Esophagus muscularis mucosa (tissue), 4 donors: ENCODE measurements at regions not wholly inside any gene's neighbourhood (a gene's known extent, or its start where the extent isn't known, plus 50 kb on each side); places are given as distances from the start of the nearest gene placed in this dataset.

Experiments used
- DNase-seq: peaks from one replicate; pipeline ENCODE4 v3.0.0-alpha.2; 2017; ENCODE audit errors: extremely low spot score
- H3K27ac ChIP-seq, 4 donors: fragments of 200-600 bp; sonication (generic); replicated peaks in 1 of 4; 1 replicate in 3 of 4; 2 replicates in 1 of 4; pipeline ENCODE4 v1.5.1; 2016 to 2019; ENCODE audit warnings: mild to moderate bottlenecking in 1 of 4
- H3K27me3 ChIP-seq, 4 donors: fragments of 200-600 bp; sonication (generic); one replicate each; pipeline versions ENCODE4 v1.5.1 to v1.6.0; 2016 to 2019
- H3K36me3 ChIP-seq, 4 donors: fragments of 200-600 bp; sonication (generic); one replicate each; pipeline ENCODE4 v1.5.1; 2016 to 2019
- H3K4me1 ChIP-seq, 4 donors: fragments of 200-600 bp; sonication (generic); one replicate each; pipeline ENCODE4 v1.5.1; 2016 to 2019
- H3K4me3 ChIP-seq, 4 donors: fragments of 200-600 bp; sonication (generic); 1 replicate in 2 of 4; 2 replicates in 2 of 4; pipeline ENCODE4 v1.5.1; 2016 to 2019; ENCODE audit warnings: mild to moderate bottlenecking in 4 of 4, moderate library complexity in 1 of 4
- H3K9me3 ChIP-seq, 4 donors: fragments of 200-600 bp; sonication (generic); 1 replicate in 3 of 4; 2 replicates in 1 of 4; pipeline ENCODE4 v1.5.1; 2016 to 2019
- EP300 ChIP-seq: sonication (generic); formaldehyde crosslinking; IDR thresholded peaks from one replicate; pipeline ENCODE4 v1.6.1; 2017; ENCODE audit warnings: antibody characterized with exemption
- POLR2A ChIP-seq: fragments of 450-650 bp; IDR thresholded peaks from one replicate; pipeline ENCODE4 v1.6.1; 2017; ENCODE audit warnings: antibody characterized with exemption, moderate library complexity, mild to moderate bottlenecking, low read depth
- POLR2AphosphoS5 ChIP-seq, 2 donors: sonication (generic); formaldehyde crosslinking; IDR thresholded peaks; one replicate each; pipeline ENCODE4 v1.6.1; 2017; ENCODE audit warnings: antibody characterized with exemption in 2 of 2
- WGBS: methylation state at CpG from one replicate; pipeline ENCODE4 v1.1.5; 2018; 5-methylcytosine and 5-hydroxymethylcytosine counted together
- intact Hi-C: fragments of 100-400 bp; cut with DNase I; formaldehyde crosslinking; loops from one replicate; pipeline ENCODE4 v1.15.1; 2023
- small RNA-seq, 3 donors: library from RNA; depleted of rRNA; stranded (forward); fragments of <200 nt; gene quantifications; one replicate each; pipeline ENCODE3, GENCODE V24; 2016
- TF ChIP-seq, protein P1 (sequence below), 3 experiments: fragments of 200-600 bp in 2 of 3; fragments of 450-650 bp in 1 of 3; sonication (generic) in 2 of 3; IDR thresholded peaks; one replicate each; pipeline ENCODE4 v1.5.1; 2017 to 2019; ENCODE audit warnings: antibody characterized with exemption in 3 of 3, mild to moderate bottlenecking in 2 of 3, moderate library complexity in 1 of 3

DNA sequence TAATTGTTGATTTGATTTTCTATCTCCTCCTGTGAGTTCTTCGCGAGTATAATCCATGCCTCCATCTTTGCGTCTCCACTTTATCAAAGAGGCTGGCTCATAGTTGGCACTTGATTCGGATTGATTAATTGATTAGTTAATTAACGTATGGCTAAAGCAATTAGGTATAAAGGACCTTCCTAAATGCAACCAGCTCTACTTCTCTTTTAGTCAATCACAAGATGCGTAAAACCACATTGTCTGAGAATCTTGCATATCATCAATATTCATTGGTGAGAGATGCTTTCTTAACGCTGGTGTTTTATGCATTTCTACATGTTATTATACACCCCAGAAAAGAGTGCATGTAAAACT lies 56.4 kb upstream of the NR2F2 start:
- H3K27me3 ChIP-seq, result no peaks in the 10 kb centered on the region
- no peak for TF ChIP-seq EP300
- no peak for TF ChIP-seq POLR2A
- TF ChIP-seq, protein P1, sequence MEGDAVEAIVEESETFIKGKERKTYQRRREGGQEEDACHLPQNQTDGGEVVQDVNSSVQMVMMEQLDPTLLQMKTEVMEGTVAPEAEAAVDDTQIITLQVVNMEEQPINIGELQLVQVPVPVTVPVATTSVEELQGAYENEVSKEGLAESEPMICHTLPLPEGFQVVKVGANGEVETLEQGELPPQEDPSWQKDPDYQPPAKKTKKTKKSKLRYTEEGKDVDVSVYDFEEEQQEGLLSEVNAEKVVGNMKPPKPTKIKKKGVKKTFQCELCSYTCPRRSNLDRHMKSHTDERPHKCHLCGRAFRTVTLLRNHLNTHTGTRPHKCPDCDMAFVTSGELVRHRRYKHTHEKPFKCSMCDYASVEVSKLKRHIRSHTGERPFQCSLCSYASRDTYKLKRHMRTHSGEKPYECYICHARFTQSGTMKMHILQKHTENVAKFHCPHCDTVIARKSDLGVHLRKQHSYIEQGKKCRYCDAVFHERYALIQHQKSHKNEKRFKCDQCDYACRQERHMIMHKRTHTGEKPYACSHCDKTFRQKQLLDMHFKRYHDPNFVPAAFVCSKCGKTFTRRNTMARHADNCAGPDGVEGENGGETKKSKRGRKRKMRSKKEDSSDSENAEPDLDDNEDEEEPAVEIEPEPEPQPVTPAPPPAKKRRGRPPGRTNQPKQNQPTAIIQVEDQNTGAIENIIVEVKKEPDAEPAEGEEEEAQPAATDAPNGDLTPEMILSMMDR (IDR thresholded peaks at IDR 0.05), result no peak
- no peak for TF ChIP-seq POLR2AphosphoS5 (IDR thresholded peaks at IDR 0.05)
- no peaks in the 10 kb centered on the region for H3K9me3 ChIP-seq
- no peak for DNase-seq
- no peak overlapping the region for H3K4me3 ChIP-seq
- intact Hi-C loops, result loop anchor here (5.0 kb wide), 1 partner anchor 38 kb away; no protein-coding TSS in a partner anchor
- WGBS, result 81% methylated on average over 7 of the region's 7 CpGs
- H3K36me3 ChIP-seq, result peaks cover 0 to 51% (median 4%) of the 10 kb centered on the region in 4 donors
- no peak overlapping the region for H3K27ac ChIP-seq
- peaks cover 0 to 9% (median 0%) of the 10 kb centered on the region in 4 donors for H3K4me1 ChIP-seq

DNA sequence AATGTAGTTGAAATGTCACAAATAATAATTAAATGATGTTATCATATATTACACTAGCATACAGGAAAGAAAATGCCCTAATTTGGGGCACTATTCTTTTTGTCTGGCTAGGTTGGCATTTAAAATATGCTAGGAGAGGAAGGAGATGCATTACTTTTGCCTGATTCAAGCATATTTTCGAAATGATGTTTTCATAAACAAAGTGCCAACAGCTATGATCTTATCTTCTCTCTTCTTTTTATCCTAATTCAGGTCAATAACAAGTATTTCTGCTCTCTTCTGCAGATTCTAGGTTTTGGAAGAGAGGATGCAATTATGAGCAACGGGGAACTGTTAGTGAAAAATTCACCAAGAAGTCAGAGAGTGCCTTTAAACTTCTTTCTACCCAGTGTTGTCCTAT lies 55.8 kb upstream of the NR2F2 start:
- WGBS, result 82% methylated on average over 2 of the region's 2 CpGs
- H3K27ac ChIP-seq, result no peak overlapping the region
- intact Hi-C loops, result loop anchor here (5.0 kb wide), 1 partner anchor 38 kb away; no protein-coding TSS in a partner anchor
- no peak overlapping the region for H3K4me3 ChIP-seq
- H3K4me1 ChIP-seq, result peaks cover 0 to 9% (median 0%) of the 10 kb centered on the region in 4 donors
- peaks cover 0 to 51% (median 4%) of the 10 kb centered on the region in 4 donors for H3K36me3 ChIP-seq
- no peak for DNase-seq
- H3K27me3 ChIP-seq, result no peaks in the 10 kb centered on the region
- TF ChIP-seq EP300 (no peak), POLR2AphosphoS5 (IDR thresholded peaks at IDR 0.05) (no peak), POLR2A (no peak)
- TF ChIP-seq, protein P1 (IDR thresholded peaks at IDR 0.05), result no peak
- no peaks in the 10 kb centered on the region for H3K9me3 ChIP-seq

DNA sequence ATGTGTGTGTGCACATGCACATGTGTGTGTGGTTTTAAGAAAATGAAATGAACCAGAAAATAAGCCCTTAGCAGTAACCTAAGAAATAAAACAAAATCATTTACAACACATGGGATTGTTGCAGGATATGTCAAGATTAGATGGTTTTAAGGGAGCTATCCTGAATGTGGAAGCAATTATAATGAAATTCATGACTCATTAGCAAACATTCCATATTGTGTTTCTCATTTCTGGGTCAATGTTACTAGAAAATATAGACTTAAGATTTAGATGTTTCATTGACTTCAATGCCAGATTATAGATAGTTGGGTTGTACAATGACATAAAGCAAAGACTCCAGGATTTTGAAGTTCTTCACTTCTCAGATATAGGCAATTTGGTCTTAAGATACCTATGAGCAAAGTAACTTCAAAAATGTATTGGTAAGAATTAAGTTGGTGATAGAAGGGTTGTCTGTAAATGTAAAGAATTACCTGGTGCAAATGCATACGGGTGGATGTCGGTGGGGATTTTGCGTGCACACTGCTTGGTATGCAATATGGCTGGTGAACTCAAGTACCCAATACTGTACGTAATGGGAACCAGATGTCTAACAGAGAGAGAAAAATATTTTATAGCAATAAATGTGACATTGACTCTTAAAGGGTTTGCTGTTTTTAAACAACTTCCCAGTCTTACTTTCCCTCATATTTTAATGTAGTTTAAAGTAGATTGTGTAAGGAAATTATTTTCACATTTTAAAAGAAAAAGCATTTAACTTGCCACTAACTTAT lies 53.9 kb upstream of the NR2F2 start:
- no peaks in the 10 kb centered on the region for H3K9me3 ChIP-seq
- H3K27ac ChIP-seq, result no peak overlapping the region
- intact Hi-C loops, result no loop called here
- H3K4me1 ChIP-seq, result no peaks in the 10 kb centered on the region
- peak; percentile 21 for DNase-seq
- TF ChIP-seq, protein P1 (IDR thresholded peaks at IDR 0.05), result no peak
- TF ChIP-seq EP300, result no peak
- no peak for TF ChIP-seq POLR2A
- TF ChIP-seq POLR2AphosphoS5 (IDR thresholded peaks at IDR 0.05), result no peak
- H3K4me3 ChIP-seq, result no peak overlapping the region
- peaks cover 0 to 57% (median 7%) of the 10 kb centered on the region in 4 donors for H3K36me3 ChIP-seq
- H3K27me3 ChIP-seq, result no peaks in the 10 kb centered on the region
- WGBS, result 90% methylated on average over 4 of the region's 4 CpGs

Small RNA genes lying in the stretch of these regions (small RNA-seq; reads per million reads assigned to genes)
- 0 reads per million in 3 donors for gene AC012409.4
- gene RNU2-3P, result 0 to 0.08 (median 0) reads per million in 3 donors
